ENCODE measurements at regions not wholly inside any gene's neighbourhood (a gene's known extent, or its start where the extent isn't known, plus 50 kb on each side); places are given as distances from the start of the nearest gene placed in this dataset.

DNA sequence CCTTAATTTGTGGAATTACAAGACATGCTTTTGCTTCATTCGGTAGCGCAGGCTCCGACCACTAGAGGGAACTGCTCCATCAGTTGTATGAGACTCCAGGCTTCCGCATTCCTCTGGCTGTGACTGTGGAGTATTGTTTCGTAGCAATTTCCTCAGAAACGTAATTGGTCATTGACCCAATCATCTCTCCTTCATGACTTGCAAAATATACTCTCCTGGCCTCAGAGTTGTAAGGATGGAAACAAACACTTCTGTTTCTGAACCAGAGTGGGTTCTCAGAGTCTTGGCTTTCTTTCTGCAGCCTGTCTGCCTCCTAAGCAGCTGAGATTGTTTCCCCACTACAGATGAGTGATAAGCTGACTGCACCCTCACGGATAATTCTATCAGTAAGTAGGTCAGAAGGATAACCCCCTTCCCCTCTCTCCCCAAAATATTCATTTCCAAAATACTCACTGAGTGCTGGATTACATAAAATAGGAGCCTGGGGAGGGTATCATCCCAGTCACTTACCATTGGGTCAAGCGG lies 146.8 kb upstream of the ZC3H12C start:
- peak overlapping the region in 2 of 4 donors; percentile 32 to 34 for H3K4me3 ChIP-seq
- H3K27me3 ChIP-seq = no peaks in the 10 kb centered on the region
- DNase-seq (ENCODE audit: low spot score in 2 of 2) = peak; percentile 81 to 96
- H3K4me1 ChIP-seq = peaks cover 0 to 19% (median 6%) of the 10 kb centered on the region in 4 donors
- no peak for TF ChIP-seq POLR2A (IDR thresholded peaks at IDR 0.05)
- peak; percentile 41 to 81 for TF ChIP-seq EP300 (IDR thresholded peaks at IDR 0.05)
- TF ChIP-seq CTCF (IDR thresholded peaks at IDR 0.05) = peak; percentile 86 to 95 (median 92)
- no peaks in the 10 kb centered on the region for H3K36me3 ChIP-seq
- H3K9me3 ChIP-seq = no peaks in the 10 kb centered on the region
- peak overlapping the region; percentile 66 to 93 (median 74) for H3K27ac ChIP-seq
- WGBS, 2 donors = 10 to 13% methylated on average over 8 of the region's 8 CpGs

DNA sequence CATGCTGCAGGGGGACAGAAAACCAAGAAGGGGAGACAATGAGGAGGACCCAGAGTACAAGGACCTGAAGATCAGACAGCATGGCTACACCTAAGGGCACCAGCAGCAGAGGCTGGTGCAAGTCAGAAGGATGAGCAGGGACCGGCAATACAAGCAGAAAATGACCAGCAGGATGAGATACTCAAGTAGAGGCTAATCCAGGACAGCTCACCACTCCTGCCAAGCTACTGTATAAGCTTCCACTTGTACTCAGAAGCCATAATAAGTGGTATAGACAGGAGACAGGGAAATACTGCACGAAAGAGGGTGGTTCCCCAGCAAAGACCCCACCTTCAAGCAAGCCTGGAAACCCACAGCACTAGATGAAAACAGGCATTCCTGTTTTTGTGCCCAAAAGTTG lies 138.7 kb upstream of the ZC3H12C start:
- 91 to 95% methylated on average over 2 of the region's 2 CpGs for WGBS, 2 donors
- H3K27me3 ChIP-seq = no peaks in the 10 kb centered on the region
- no peaks in the 10 kb centered on the region for H3K9me3 ChIP-seq
- DNase-seq (ENCODE audit: low spot score in 2 of 2) = no peak
- H3K27ac ChIP-seq = no peak overlapping the region
- TF ChIP-seq EP300 (IDR thresholded peaks at IDR 0.05) (no peak), CTCF (IDR thresholded peaks at IDR 0.05) (no peak), POLR2A (IDR thresholded peaks at IDR 0.05) (no peak)
- H3K4me3 ChIP-seq = no peak overlapping the region
- peaks cover 0 to 15% (median 0%) of the 10 kb centered on the region in 4 donors for H3K4me1 ChIP-seq
- H3K36me3 ChIP-seq = no peaks in the 10 kb centered on the region

DNA sequence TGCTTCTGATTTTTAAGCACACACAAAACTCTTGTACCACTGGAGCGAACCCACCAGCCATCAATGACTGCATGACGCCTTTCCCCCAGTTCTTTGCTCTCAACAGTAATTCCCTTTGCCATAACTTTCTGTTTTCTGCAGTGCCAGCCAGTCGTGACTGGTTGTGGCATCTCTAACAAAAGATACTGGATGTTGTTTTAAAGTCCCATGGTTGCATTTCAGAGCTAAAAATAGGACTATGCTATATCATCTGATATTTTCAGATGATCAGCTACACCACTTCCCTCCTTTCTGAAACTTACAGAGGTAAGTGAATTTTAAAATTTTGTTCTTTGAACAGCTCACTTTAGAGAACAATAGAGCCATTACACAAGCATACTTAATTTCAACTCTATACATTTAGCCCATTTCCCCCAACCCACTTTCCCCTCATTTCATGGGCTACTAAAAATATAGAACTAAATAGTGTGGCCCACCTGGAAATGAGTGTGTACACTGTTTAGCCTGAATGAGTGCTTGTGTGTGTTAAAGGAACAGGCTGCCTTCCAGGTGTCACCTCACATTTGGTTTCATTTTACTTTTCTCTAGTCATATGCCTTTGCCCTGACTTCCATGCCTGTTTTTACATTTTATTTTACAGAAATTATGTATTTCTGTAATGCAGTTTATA lies 136.9 kb upstream of the ZC3H12C start:
- Histone ChIP-seq H3K4me1 (peaks cover 0 to 27% (median 2%) of the 10 kb centered on the region in 4 donors), H3K36me3 (no peaks in the 10 kb centered on the region), H3K27ac (no peak overlapping the region), H3K4me3 (no peak overlapping the region), H3K27me3 (no peaks in the 10 kb centered on the region), H3K9me3 (no peaks in the 10 kb centered on the region)
- 73 to 80% methylated on average over 3 of the region's 3 CpGs for WGBS, 2 donors
- TF ChIP-seq POLR2A (IDR thresholded peaks at IDR 0.05) (no peak), CTCF (IDR thresholded peaks at IDR 0.05) (no peak), EP300 (IDR thresholded peaks at IDR 0.05) (no peak)
- DNase-seq (ENCODE audit: low spot score in 2 of 2) = no peak

DNA sequence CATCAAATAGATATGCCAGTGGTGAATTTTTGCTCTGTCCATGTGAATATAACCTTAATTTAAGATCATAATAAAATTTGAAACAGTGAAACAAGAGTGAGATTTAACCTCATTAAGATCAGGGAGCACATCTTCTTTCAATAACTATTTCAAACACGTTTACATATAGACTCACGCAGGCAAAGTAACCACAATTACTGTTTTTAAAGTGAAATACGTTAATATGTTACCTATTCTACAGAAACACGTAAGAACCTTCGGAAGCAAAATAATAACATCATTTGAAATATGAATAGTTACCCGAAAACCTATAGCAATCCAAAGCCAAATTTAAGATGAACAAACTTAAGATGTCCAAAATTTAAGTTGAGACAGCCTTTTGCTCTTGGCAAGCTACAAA lies 136.2 kb upstream of the ZC3H12C start:
- 89% methylated on average over 6 of the region's 6 CpGs for whole genome bisulfite sequencing, 2 donors
- TF ChIP-seq EP300 (IDR thresholded peaks at IDR 0.05) (no peak), POLR2A (IDR thresholded peaks at IDR 0.05) (no peak), CTCF (IDR thresholded peaks at IDR 0.05) (no peak)
- no peak overlapping the region for H3K4me3 ChIP-seq
- no peak overlapping the region for H3K27ac ChIP-seq
- DNase-seq (ENCODE audit: low spot score in 2 of 2) = no peak
- H3K27me3 ChIP-seq = no peaks in the 10 kb centered on the region
- H3K36me3 ChIP-seq = no peaks in the 10 kb centered on the region
- H3K9me3 ChIP-seq = no peaks in the 10 kb centered on the region
- peaks cover 0 to 33% (median 2%) of the 10 kb centered on the region in 4 donors for H3K4me1 ChIP-seq

DNA sequence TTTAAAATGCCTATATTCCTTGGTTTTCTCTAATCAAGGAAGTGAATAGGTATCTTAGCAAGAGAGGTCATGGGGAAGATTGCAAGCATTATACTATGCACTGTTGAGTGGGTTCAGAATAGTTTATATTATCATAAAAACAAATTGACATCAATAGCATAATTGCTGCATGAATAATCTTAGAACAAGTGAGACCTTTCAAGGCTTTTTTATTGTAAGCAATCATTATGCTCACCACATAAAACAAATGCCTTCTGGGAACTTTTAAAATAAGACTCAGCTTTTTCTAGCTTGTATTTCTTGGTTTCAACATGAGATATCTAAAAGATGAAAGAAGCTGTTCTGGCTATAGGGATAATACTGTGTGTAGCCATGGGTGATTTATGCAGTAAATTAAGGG lies 135.6 kb upstream of the ZC3H12C start:
- H3K4me3 ChIP-seq = no peak overlapping the region
- H3K36me3 ChIP-seq = no peaks in the 10 kb centered on the region
- peak overlapping the region in 1 of 4 donors; percentile 37 for H3K27ac ChIP-seq
- TF ChIP-seq POLR2A (IDR thresholded peaks at IDR 0.05) (no peak), EP300 (IDR thresholded peaks at IDR 0.05) (no peak), CTCF (IDR thresholded peaks at IDR 0.05) (no peak)
- no peaks in the 10 kb centered on the region for H3K27me3 ChIP-seq
- H3K9me3 ChIP-seq = no peaks in the 10 kb centered on the region
- peaks cover 0 to 33% (median 2%) of the 10 kb centered on the region in 4 donors for H3K4me1 ChIP-seq
- DNase-seq (ENCODE audit: low spot score in 2 of 2) = no peak
